ENCODE measurements at regions not wholly inside any gene's neighbourhood (a gene's known extent, or its start where the extent isn't known, plus 50 kb on each side); places are given as distances from the start of the nearest gene placed in this dataset.
A peak's percentile ranks its signal among the peaks of the same experiment; 100 is the strongest.
"Not testable (repeated sequence)": the region's sequence is repeated elsewhere in the genome, so short reads cannot be mapped to it uniquely, and the experiment has no call there.

- no peaks in the 10 kb centered on the region for H3K36me3 ChIP-seq
- H3K4me1 ChIP-seq (ENCODE audit: low read depth): peaks cover 2% of the 10 kb centered on the region
- H3K27me3 ChIP-seq: no peaks in the 10 kb centered on the region
- no peak overlapping the region for H3K4me3 ChIP-seq
- DNase-seq (ENCODE audit: low read depth in 1 of 2, low spot score in 1 of 2): no peak
- H3K27ac ChIP-seq: no peak overlapping the region
- no peak for TF ChIP-seq CTCF (IDR thresholded peaks at IDR 0.05; ENCODE audit: low read depth, low read length)
- no peaks in the 10 kb centered on the region for H3K9me3 ChIP-seq (ENCODE audit: low read depth)
These were observed 191.2 kb upstream of the ATP6AP2 start for GRCh38 chrX:40389555-40389954.

GRCh38 chrX:40388441-40388840 lies 192.3 kb upstream of the ATP6AP2 start:
- peaks cover 2% of the 10 kb centered on the region for H3K4me1 ChIP-seq (ENCODE audit: low read depth)
- no peak overlapping the region for H3K27ac ChIP-seq
- H3K27me3 ChIP-seq: no peaks in the 10 kb centered on the region
- TF ChIP-seq CTCF (IDR thresholded peaks at IDR 0.05; ENCODE audit: low read depth, low read length): no peak
- no peaks in the 10 kb centered on the region for H3K36me3 ChIP-seq
- DNase-seq (ENCODE audit: low read depth in 1 of 2, low spot score in 1 of 2): no peak
- H3K9me3 ChIP-seq (ENCODE audit: low read depth): no peaks in the 10 kb centered on the region
- no peak overlapping the region for H3K4me3 ChIP-seq

GRCh38 chrX:40387869-40388268 lies 192.9 kb upstream of the ATP6AP2 start:
- H3K27me3 ChIP-seq; H3K9me3 ChIP-seq (ENCODE audit: low read depth); H3K27ac ChIP-seq; H3K36me3 ChIP-seq; H3K4me1 ChIP-seq (ENCODE audit: low read depth); H3K4me3 ChIP-seq: not testable (repeated sequence)
- peak in 1 of 2 donors; percentile 30 for DNase-seq (ENCODE audit: low read depth in 1 of 2, low spot score in 1 of 2)

- H3K4me3 ChIP-seq; H3K9me3 ChIP-seq (ENCODE audit: low read depth); H3K36me3 ChIP-seq; H3K27ac ChIP-seq; DNase-seq (ENCODE audit: low read depth in 1 of 2, low spot score in 1 of 2); H3K4me1 ChIP-seq (ENCODE audit: low read depth); H3K27me3 ChIP-seq: not testable (repeated sequence)
These were observed 193.5 kb upstream of the ATP6AP2 start for GRCh38 chrX:40387311-40387710.

GRCh38 chrX:40385682-40386081 lies 195.1 kb upstream of the ATP6AP2 start:
- no peak overlapping the region for H3K4me3 ChIP-seq

GRCh38 chrX:40385256-40385655 lies 195.5 kb upstream of the ATP6AP2 start:
- H3K4me1 ChIP-seq (ENCODE audit: low read depth): peaks cover 2% of the 10 kb centered on the region
- H3K27me3 ChIP-seq: no peaks in the 10 kb centered on the region
- H3K9me3 ChIP-seq (ENCODE audit: low read depth): no peaks in the 10 kb centered on the region
- H3K4me3 ChIP-seq: no peak overlapping the region
- H3K36me3 ChIP-seq: no peaks in the 10 kb centered on the region
- DNase-seq (ENCODE audit: low read depth in 1 of 2, low spot score in 1 of 2): peak in 1 of 2 donors; percentile 16
- H3K27ac ChIP-seq: no peak overlapping the region
- no peak for TF ChIP-seq CTCF (IDR thresholded peaks at IDR 0.05; ENCODE audit: low read depth, low read length)

More at GRCh38 chrX:40385682-40386081, 195.1 kb upstream of the ATP6AP2 start:
- no peak for TF ChIP-seq CTCF (IDR thresholded peaks at IDR 0.05; ENCODE audit: low read depth, low read length)
- no peak for DNase-seq (ENCODE audit: low read depth in 1 of 2, low spot score in 1 of 2)
- no peaks in the 10 kb centered on the region for H3K27me3 ChIP-seq
- no peak overlapping the region for H3K27ac ChIP-seq
- H3K36me3 ChIP-seq: no peaks in the 10 kb centered on the region
- H3K9me3 ChIP-seq (ENCODE audit: low read depth): no peaks in the 10 kb centered on the region
- peaks cover 2% of the 10 kb centered on the region for H3K4me1 ChIP-seq (ENCODE audit: low read depth)

- no peak for TF ChIP-seq CTCF (IDR thresholded peaks at IDR 0.05; ENCODE audit: low read depth, low read length)
- peaks cover 2% of the 10 kb centered on the region for H3K4me1 ChIP-seq (ENCODE audit: low read depth)
- DNase-seq (ENCODE audit: low read depth in 1 of 2, low spot score in 1 of 2): no peak
- H3K9me3 ChIP-seq (ENCODE audit: low read depth): no peaks in the 10 kb centered on the region
- H3K27me3 ChIP-seq: no peaks in the 10 kb centered on the region
- no peak overlapping the region for H3K27ac ChIP-seq
- H3K36me3 ChIP-seq: no peaks in the 10 kb centered on the region
- H3K4me3 ChIP-seq: no peak overlapping the region
These were observed 196.8 kb upstream of the ATP6AP2 start for GRCh38 chrX:40383969-40384368.

Data from cardiac muscle cell (in vitro differentiated cells and primary cell).